Caco-2 (cell line): ENCODE measurements at regions not wholly inside any gene's neighbourhood (a gene's known extent, or its start where the extent isn't known, plus 50 kb on each side); places are given as distances from the start of the nearest gene placed in this dataset.

Source experiments
- BruUV-seq: library from RNA; stranded (reverse); fragments of 400-500 nt; replicated peaks from 2 replicates; lab custom pipeline; 2021; lab: Mats Ljungman, UMichigan
- CTCF ChIA-PET: fragments of 300-600 bp; sonication (Branson Sonifier 250); formaldehyde crosslinking; loops from one replicate; lab custom pipeline; 2022; ENCODE audit warnings: antibody characterized with exemption; lab: Charles Lee
- POLR2A ChIA-PET: fragments of 300-600 bp; sonication (Branson Sonifier 250); formaldehyde crosslinking; loops from one replicate; lab custom pipeline; 2022; ENCODE audit warnings: antibody characterized with exemption; lab: Charles Lee
- DNase-seq, 2 experiments: peaks; one replicate each; pipeline versions ENCODE4 v3.0.0 to v3.0.0-alpha.2; 2020 to 2022
- H3K27me3 ChIP-seq: replicated peaks from 2 replicates; pipeline ENCODE4 v1.6.0; 2011; ENCODE audit warnings: low read length; ENCODE audit not compliant: control insufficient read depth, insufficient read depth
- H3K36me3 ChIP-seq: 2 replicates; pipeline ENCODE4 v1.5.1; 2011; ENCODE audit warnings: low read length; ENCODE audit not compliant: control insufficient read depth, insufficient read depth
- H3K4me1 ChIP-seq: fragments of 250-450 bp; sonication (Bioruptor Pico); 2 replicates; pipeline ENCODE4 v1.5.1; 2020; ENCODE audit warnings: mild to moderate bottlenecking
- H3K4me3 ChIP-seq: 2 replicates; pipeline ENCODE4 v1.5.1; 2011; ENCODE audit warnings: low read depth, mild to moderate bottlenecking, control low read depth, low read length
- H3K9me3 ChIP-seq: fragments of 250-450 bp; sonication (Bioruptor Pico); 2 replicates; pipeline ENCODE4 v1.5.1; 2020; ENCODE audit warnings: mild to moderate bottlenecking, moderate library complexity
- H3K27ac Mint-ChIP-seq: one replicate; pipeline ENCODE4 v1.8.0; 2022; ENCODE audit warnings: mixed read lengths; ENCODE audit not compliant: unreplicated experiment
- H3K27me3 Mint-ChIP-seq: one replicate; pipeline ENCODE4 v1.8.0; 2022; ENCODE audit warnings: mixed read lengths; ENCODE audit not compliant: insufficient read depth, unreplicated experiment
- H3K36me3 Mint-ChIP-seq: one replicate; pipeline ENCODE4 v1.8.0; 2022; ENCODE audit warnings: mild to moderate bottlenecking, mixed read lengths; ENCODE audit not compliant: insufficient read depth, unreplicated experiment
- H3K4me1 Mint-ChIP-seq: one replicate; pipeline ENCODE4 v1.8.0; 2022; ENCODE audit warnings: low read depth, mixed read lengths; ENCODE audit not compliant: unreplicated experiment
- H3K4me3 Mint-ChIP-seq: one replicate; pipeline ENCODE4 v1.8.0; 2022; ENCODE audit warnings: mild to moderate bottlenecking, moderate library complexity, mixed read lengths; ENCODE audit not compliant: unreplicated experiment
- H3K9me3 Mint-ChIP-seq: one replicate; pipeline ENCODE4 v1.8.0; 2022; ENCODE audit warnings: mixed read lengths; ENCODE audit not compliant: unreplicated experiment
- CTCF ChIP-seq, 2 experiments: fragments of 200-600 bp in 1 of 2; IDR thresholded peaks; 1 replicate in 1 of 2; 2 replicates in 1 of 2; pipeline versions ENCODE4 v1.5.1 to v1.8.0; 2011 to 2022; ENCODE audit warnings: antibody characterized with exemption in 1 of 2, control low read depth in 1 of 2, inconsistent platforms in 1 of 2, low read depth in 1 of 2, low read length in 1 of 2, mild to moderate bottlenecking in 1 of 2, moderate library complexity in 1 of 2; ENCODE audit not compliant: insufficient read depth in 1 of 2, severe bottlenecking in 1 of 2, unreplicated experiment in 1 of 2
- intact Hi-C: fragments of 100-400 bp; cut with micrococcal nuclease; formaldehyde crosslinking; loops from one replicate; pipeline ENCODE4 v1.10.0; 2022; ENCODE audit not compliant: unreplicated experiment

GRCh38 chr4:17195461-17196275 is 297.2 kb upstream of the LDB2 start:
- no peak overlapping the region for H3K4me3 Mint-ChIP-seq
- H3K27ac Mint-ChIP-seq: no peak overlapping the region
- H3K4me1 Mint-ChIP-seq: no peaks in the 10 kb centered on the region
- Histone ChIP-seq H3K4me1 (no peaks in the 10 kb centered on the region), H3K4me3 (no peak overlapping the region), H3K9me3 (no peaks in the 10 kb centered on the region), H3K27me3 (no peaks in the 10 kb centered on the region), H3K36me3 (no peaks in the 10 kb centered on the region)
- no peaks in the 10 kb centered on the region for H3K36me3 Mint-ChIP-seq
- CTCF ChIA-PET: no interaction called here
- DNase-seq: no peak
- POLR2A ChIA-PET: no interaction called here
- no TSS peak for BruUV-seq
- TF ChIP-seq CTCF (IDR thresholded peaks at IDR 0.05; ENCODE audit: insufficient read depth in 1 of 2, low read depth in 1 of 2, low read length in 1 of 2, severe bottlenecking in 1 of 2, unreplicated experiment in 1 of 2): no peak
- intact Hi-C loops: no loop called here
- H3K9me3 Mint-ChIP-seq: no peaks in the 10 kb centered on the region
- H3K27me3 Mint-ChIP-seq: peaks cover 2% of the 10 kb centered on the region

GRCh38 chr4:17194586-17194985 is 296.1 kb upstream of the LDB2 start:
- ChIA-PET CTCF (no interaction called here), POLR2A (no interaction called here)
- Histone ChIP-seq H3K9me3 (no peaks in the 10 kb centered on the region), H3K27me3 (no peaks in the 10 kb centered on the region), H3K36me3 (no peaks in the 10 kb centered on the region), H3K4me3 (no peak overlapping the region), H3K4me1 (no peaks in the 10 kb centered on the region)
- intact Hi-C loops: no loop called here
- no peak for DNase-seq
- no peaks in the 10 kb centered on the region for H3K36me3 Mint-ChIP-seq
- no peaks in the 10 kb centered on the region for H3K4me1 Mint-ChIP-seq
- H3K27ac Mint-ChIP-seq: no peak overlapping the region
- no TSS peak for BruUV-seq
- TF ChIP-seq CTCF (IDR thresholded peaks at IDR 0.05; ENCODE audit: insufficient read depth in 1 of 2, low read depth in 1 of 2, low read length in 1 of 2, severe bottlenecking in 1 of 2, unreplicated experiment in 1 of 2): no peak
- no peak overlapping the region for H3K4me3 Mint-ChIP-seq
- no peaks in the 10 kb centered on the region for H3K27me3 Mint-ChIP-seq
- H3K9me3 Mint-ChIP-seq: no peaks in the 10 kb centered on the region

GRCh38 chr4:17189759-17190158 is 291.3 kb upstream of the LDB2 start:
- no peaks in the 10 kb centered on the region for H3K36me3 Mint-ChIP-seq
- no peaks in the 10 kb centered on the region for H3K9me3 Mint-ChIP-seq
- no peaks in the 10 kb centered on the region for H3K36me3 ChIP-seq
- no peaks in the 10 kb centered on the region for H3K9me3 ChIP-seq
- H3K4me1 Mint-ChIP-seq: no peaks in the 10 kb centered on the region
- no peak for DNase-seq
- peaks cover 4% of the 10 kb centered on the region for H3K27me3 Mint-ChIP-seq
- no peak for TF ChIP-seq CTCF (IDR thresholded peaks at IDR 0.05; ENCODE audit: insufficient read depth in 1 of 2, low read depth in 1 of 2, low read length in 1 of 2, severe bottlenecking in 1 of 2, unreplicated experiment in 1 of 2)
- intact Hi-C loops: no loop called here
- no peak overlapping the region for H3K4me3 Mint-ChIP-seq
- ChIA-PET POLR2A (no interaction called here), CTCF (no interaction called here)
- H3K4me1 ChIP-seq: no peaks in the 10 kb centered on the region
- BruUV-seq: no TSS peak
- no peak overlapping the region for H3K27ac Mint-ChIP-seq
- no peaks in the 10 kb centered on the region for H3K27me3 ChIP-seq
- H3K4me3 ChIP-seq: no peak overlapping the region
